Hepatocyte (in vitro differentiated cells): ENCODE measurements at regions not wholly inside any gene's neighbourhood (a gene's known extent, or its start where the extent isn't known, plus 50 kb on each side); places are given as distances from the start of the nearest gene placed in this dataset.

Experiments used
- EZH2 ChIP-seq: fragments of 200-600 bp; sonication (generic); IDR thresholded peaks from 2 replicates; pipeline ENCODE4 v1.6.1; 2016; ENCODE audit warnings: antibody characterized with exemption, mild to moderate bottlenecking, borderline replicate concordance
- TF ChIP-seq, protein P1 (sequence below): fragments of 200-600 bp; sonication (generic); IDR thresholded peaks from 2 replicates; pipeline ENCODE4 v1.5.1; 2016; ENCODE audit warnings: antibody characterized with exemption, mild to moderate bottlenecking; ENCODE audit not compliant: poor library complexity

DNA sequence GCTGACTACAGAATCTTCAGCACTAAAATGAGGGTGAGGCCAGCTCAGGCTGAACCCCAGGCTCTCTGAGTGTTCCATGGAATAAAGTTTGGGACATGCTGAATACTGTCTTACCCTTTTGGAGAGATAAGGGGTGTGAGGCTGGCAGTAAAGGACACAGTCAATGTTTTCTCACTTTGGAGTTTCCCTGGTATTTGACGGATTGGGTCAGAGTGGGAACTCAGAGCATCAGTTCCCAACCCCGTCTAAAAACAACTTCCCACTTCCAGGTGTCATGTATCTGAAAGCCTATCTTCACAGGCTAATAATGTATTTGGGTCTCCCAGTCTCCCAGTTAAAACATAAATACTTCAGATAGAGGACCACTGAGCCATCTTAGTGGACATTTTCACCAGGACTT is 180.7 kb downstream of the TLE3 start:
- TF ChIP-seq, protein P1, sequence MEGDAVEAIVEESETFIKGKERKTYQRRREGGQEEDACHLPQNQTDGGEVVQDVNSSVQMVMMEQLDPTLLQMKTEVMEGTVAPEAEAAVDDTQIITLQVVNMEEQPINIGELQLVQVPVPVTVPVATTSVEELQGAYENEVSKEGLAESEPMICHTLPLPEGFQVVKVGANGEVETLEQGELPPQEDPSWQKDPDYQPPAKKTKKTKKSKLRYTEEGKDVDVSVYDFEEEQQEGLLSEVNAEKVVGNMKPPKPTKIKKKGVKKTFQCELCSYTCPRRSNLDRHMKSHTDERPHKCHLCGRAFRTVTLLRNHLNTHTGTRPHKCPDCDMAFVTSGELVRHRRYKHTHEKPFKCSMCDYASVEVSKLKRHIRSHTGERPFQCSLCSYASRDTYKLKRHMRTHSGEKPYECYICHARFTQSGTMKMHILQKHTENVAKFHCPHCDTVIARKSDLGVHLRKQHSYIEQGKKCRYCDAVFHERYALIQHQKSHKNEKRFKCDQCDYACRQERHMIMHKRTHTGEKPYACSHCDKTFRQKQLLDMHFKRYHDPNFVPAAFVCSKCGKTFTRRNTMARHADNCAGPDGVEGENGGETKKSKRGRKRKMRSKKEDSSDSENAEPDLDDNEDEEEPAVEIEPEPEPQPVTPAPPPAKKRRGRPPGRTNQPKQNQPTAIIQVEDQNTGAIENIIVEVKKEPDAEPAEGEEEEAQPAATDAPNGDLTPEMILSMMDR: no peak
- TF ChIP-seq EZH2: no peak
